HepG2 (cell line): ENCODE measurements at regions not wholly inside any gene's neighbourhood (a gene's known extent, or its start where the extent isn't known, plus 50 kb on each side); places are given as distances from the start of the nearest gene placed in this dataset.

Source experiments
- ATAC-seq: fragments of 200-7000 bp; cut with Tn5 transposase; 3 replicates; pipeline ENCODE4 v1.9.1; 2020; ENCODE audit warnings: mild to moderate bottlenecking, moderate library complexity
- BruUV-seq: library from RNA; stranded (reverse); fragments of 400-500 nt; replicated peaks from 2 replicates; lab custom pipeline; 2021; lab: Mats Ljungman, UMichigan
- CTCF ChIA-PET: fragments of 300-600 bp; formaldehyde crosslinking; extraction: SDS; loops from one replicate; lab custom pipeline; 2021; ENCODE audit warnings: low total read pairs, inconsistent platforms, low intra/inter-chr PET ratio; lab: Yijun Ruan, JAX
- POLR2A ChIA-PET: fragments of 350-600 bp; sonication (Branson Sonifier 250); formaldehyde crosslinking; loops from one replicate; lab custom pipeline; 2020; ENCODE audit warnings: antibody characterized with exemption, inconsistent platforms; lab: Yijun Ruan, JAX
- DNase-seq: peaks from one replicate; pipeline ENCODE4 v3.0.0-alpha.2; 2015; ENCODE audit warnings: low spot score
- FAIRE-seq: peaks from 3 replicates; lab custom pipeline; 2011; peaks lifted over from hg19 to GRCh38; lab: Jason Lieb, UNC
- H2AFZ ChIP-seq: one replicate; pipeline ENCODE4 v1.6.1; 2011; ENCODE audit warnings: low read length, inconsistent platforms
- H3K27ac ChIP-seq: fragments of 300-600 bp; 3 replicates; pipeline ENCODE4 v1.8.0; 2011; ENCODE audit warnings: mixed run types, mild to moderate bottlenecking, mixed read lengths, low read length, inconsistent platforms; ENCODE audit not compliant: insufficient read depth; ENCODE audit errors: extremely low read length
- H3K27me3 ChIP-seq, 2 experiments: fragments of 200-600 bp in 1 of 2; 2 replicates in 1 of 2; 3 replicates in 1 of 2; pipeline versions ENCODE4 v1.6.0 to v1.8.0; 2011; ENCODE audit warnings: low read length in 2 of 2, mild to moderate bottlenecking in 2 of 2, moderate library complexity in 2 of 2, inconsistent platforms in 1 of 2; ENCODE audit not compliant: insufficient read depth in 2 of 2, control insufficient read depth in 1 of 2
- H3K36me3 ChIP-seq, 2 experiments: fragments of 200-600 bp in 1 of 2; replicated peaks in 1 of 2; 2 replicates in 1 of 2; 3 replicates in 1 of 2; pipeline versions ENCODE4 v1.5.1 to v1.8.0; 2011; ENCODE audit warnings: low read length in 2 of 2, inconsistent platforms in 1 of 2; ENCODE audit not compliant: insufficient read depth in 2 of 2, control insufficient read depth in 1 of 2
- H3K4me1 ChIP-seq: 2 replicates; pipeline ENCODE4 v1.5.1; 2012; ENCODE audit warnings: low read length, inconsistent platforms; ENCODE audit not compliant: insufficient read depth
- H3K4me2 ChIP-seq: 2 replicates; pipeline ENCODE4 v1.6.0; 2011; ENCODE audit warnings: low read depth, low read length, inconsistent platforms
- H3K4me3 ChIP-seq, 3 experiments: fragments of 200-600 bp in 1 of 3; sonication (generic), shearing (Covaris generic) in 1 of 3; replicated peaks in 1 of 3; 2 replicates each; pipeline ENCODE4 v1.5.1; 2011 to 2016; ENCODE audit warnings: low read length in 3 of 3, inconsistent platforms in 2 of 3, low read depth in 2 of 3, mild to moderate bottlenecking in 2 of 3, control low read depth in 1 of 3, mixed read lengths in 1 of 3; ENCODE audit not compliant: insufficient read depth in 1 of 3
- H3K79me2 ChIP-seq: one replicate; pipeline ENCODE4 v1.6.1; 2011; ENCODE audit warnings: low read length, inconsistent platforms; ENCODE audit not compliant: insufficient read depth
- H3K9ac ChIP-seq: 2 replicates; pipeline ENCODE4 v1.6.0; 2011; ENCODE audit warnings: mild to moderate bottlenecking, low read depth, low read length, inconsistent platforms; ENCODE audit not compliant: insufficient read depth
- H3K9me3 ChIP-seq: 2 replicates; pipeline ENCODE4 v1.5.1; 2012; ENCODE audit warnings: mild to moderate bottlenecking, low read length
- H4K20me1 ChIP-seq: 2 replicates; pipeline ENCODE4 v1.6.0; 2011; ENCODE audit warnings: inconsistent platforms, mild to moderate bottlenecking, low read length, moderate library complexity; ENCODE audit not compliant: insufficient read depth
- GATAD1 ChIP-seq: IDR thresholded peaks from 2 replicates; pipeline ENCODE4 v1.6.1; 2016; ENCODE audit warnings: missing genetic modification reagents, missing compliant biosample characterization
- MEIS1 ChIP-seq: sonication (generic); formaldehyde crosslinking; IDR thresholded peaks from 2 replicates; pipeline ENCODE4 v1.9.0; 2021; ENCODE audit warnings: mild to moderate bottlenecking, missing genetic modification reagents, moderate library complexity, borderline replicate concordance
- SP5 ChIP-seq: IDR thresholded peaks from 2 replicates; pipeline ENCODE4 v1.6.1; 2016; ENCODE audit warnings: low read depth, borderline replicate concordance
- TBX3 ChIP-seq: fragments of 450-650 bp; IDR thresholded peaks from 2 replicates; pipeline ENCODE4 v1.6.1; 2017; ENCODE audit warnings: antibody characterized with exemption, mild to moderate bottlenecking, inconsistent platforms, borderline replicate concordance
- ZNF484 ChIP-seq: sonication (generic); formaldehyde crosslinking; IDR thresholded peaks from 2 replicates; pipeline ENCODE4 v1.5.1; 2020; ENCODE audit warnings: mild to moderate bottlenecking, low read depth, missing genetic modification reagents, borderline replicate concordance
- ZNF713 ChIP-seq: sonication (generic); formaldehyde crosslinking; IDR thresholded peaks from 2 replicates; pipeline ENCODE4 v1.4.0; 2020; ENCODE audit warnings: mild to moderate bottlenecking, missing genetic modification reagents
- ZNF737 ChIP-seq: sonication (generic); formaldehyde crosslinking; IDR thresholded peaks from 2 replicates; pipeline ENCODE4 v1.5.0; 2020; ENCODE audit warnings: missing genetic modification reagents, mild to moderate bottlenecking, borderline replicate concordance
- ZNF790 ChIP-seq: sonication (generic); formaldehyde crosslinking; IDR thresholded peaks from 2 replicates; pipeline ENCODE4 v1.8.0; 2022; ENCODE audit warnings: missing genetic modification reagents, mild to moderate bottlenecking, borderline replicate concordance
- ZNF879 ChIP-seq: sonication (generic); formaldehyde crosslinking; IDR thresholded peaks from 2 replicates; pipeline ENCODE4 v1.8.1; 2023; ENCODE audit warnings: missing genetic modification reagents
- WGBS: methylation state at CpG from one replicate; pipeline ENCODE4 v1.1.6; 2017; ENCODE audit warnings: low lambda C conversion rate; 5-methylcytosine and 5-hydroxymethylcytosine counted together
- in situ Hi-C: cut with HindIII; loops from 2 replicates; pipeline ENCODE4 v1.10.0; 2017; ENCODE audit warnings: low pct_unique_long_range_greater_than_20kb; ENCODE audit not compliant: extremely low pct_ligation_motif_present
- intact Hi-C: fragments of 100-400 bp; cut with micrococcal nuclease; formaldehyde crosslinking; loops from one replicate; pipeline ENCODE4 v1.10.0; 2022; ENCODE audit not compliant: unreplicated experiment
- TF ChIP-seq, protein P1 (sequence below): sonication (generic); formaldehyde crosslinking; IDR thresholded peaks from 2 replicates; pipeline ENCODE4 v1.5.0; 2020; ENCODE audit warnings: mild to moderate bottlenecking, missing genetic modification reagents

GRCh38 chr2:144990661-144991060 lies 470.7 kb upstream of the ZEB2 start (continued):
- TF ChIP-seq ZNF713 (CRISPR knock-in tag), result no peak
- TF ChIP-seq, protein P1, sequence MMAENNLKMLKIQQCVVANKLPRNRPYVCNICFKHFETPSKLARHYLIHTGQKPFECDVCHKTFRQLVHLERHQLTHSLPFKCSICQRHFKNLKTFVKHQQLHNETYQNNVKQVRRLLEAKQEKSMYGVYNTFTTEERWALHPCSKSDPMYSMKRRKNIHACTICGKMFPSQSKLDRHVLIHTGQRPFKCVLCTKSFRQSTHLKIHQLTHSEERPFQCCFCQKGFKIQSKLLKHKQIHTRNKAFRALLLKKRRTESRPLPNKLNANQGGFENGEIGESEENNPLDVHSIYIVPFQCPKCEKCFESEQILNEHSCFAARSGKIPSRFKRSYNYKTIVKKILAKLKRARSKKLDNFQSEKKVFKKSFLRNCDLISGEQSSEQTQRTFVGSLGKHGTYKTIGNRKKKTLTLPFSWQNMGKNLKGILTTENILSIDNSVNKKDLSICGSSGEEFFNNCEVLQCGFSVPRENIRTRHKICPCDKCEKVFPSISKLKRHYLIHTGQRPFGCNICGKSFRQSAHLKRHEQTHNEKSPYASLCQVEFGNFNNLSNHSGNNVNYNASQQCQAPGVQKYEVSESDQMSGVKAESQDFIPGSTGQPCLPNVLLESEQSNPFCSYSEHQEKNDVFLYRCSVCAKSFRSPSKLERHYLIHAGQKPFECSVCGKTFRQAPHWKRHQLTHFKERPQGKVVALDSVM, result no peak

DNA sequence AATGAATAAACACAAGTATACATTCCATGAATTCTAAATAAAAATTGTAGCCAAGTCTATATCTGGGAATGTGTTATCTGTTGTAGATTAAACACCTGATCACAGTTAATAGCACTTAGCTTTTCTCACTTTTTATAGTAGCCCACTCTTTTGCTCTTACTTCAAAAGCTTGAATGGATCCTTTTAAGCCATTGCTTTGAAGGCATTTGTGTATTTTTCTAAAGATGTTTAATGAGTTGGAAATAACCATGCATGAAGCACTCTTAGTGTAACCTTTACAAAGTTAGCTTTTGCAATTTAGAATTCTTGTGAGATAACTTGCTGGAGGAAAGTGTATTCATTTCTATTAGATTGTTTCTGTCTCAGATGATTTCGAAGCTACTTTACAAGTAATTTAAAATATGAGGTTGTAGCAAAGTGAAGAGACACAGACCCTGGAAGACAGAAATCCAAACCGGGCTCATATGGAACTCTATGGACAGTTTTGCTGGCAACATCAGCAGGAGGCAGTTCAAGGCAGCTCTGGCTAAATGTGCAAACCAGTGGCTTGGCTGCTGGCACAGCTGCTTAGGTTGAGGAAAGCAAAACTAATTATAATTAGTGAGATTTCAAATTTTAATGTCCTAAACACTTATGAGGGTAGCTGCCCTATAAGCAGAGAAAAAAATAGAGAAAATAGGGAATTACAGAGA lies 469.8 kb upstream of the ZEB2 start:
- H3K36me3 ChIP-seq, result no peaks in the 10 kb centered on the region
- POLR2A ChIA-PET, result no interaction called here
- intact Hi-C loops, result no loop called here
- no peak overlapping the region for H3K4me3 ChIP-seq
- no TSS peak for BruUV-seq
- H3K9ac ChIP-seq, result no peak overlapping the region
- H4K20me1 ChIP-seq, result no peaks in the 10 kb centered on the region
- H3K4me2 ChIP-seq, result no peak overlapping the region
- TF ChIP-seq ZNF737 (CRISPR knock-in tag) (no peak), MEIS1 (CRISPR knock-in tag) (no peak), ZNF484 (CRISPR knock-in tag) (no peak), GATAD1 (CRISPR knock-in tag) (no peak), ZNF879 (CRISPR knock-in tag) (no peak), TBX3 (no peak), SP5 (CRISPR knock-in tag) (no peak), ZNF790 (CRISPR knock-in tag) (no peak)
- FAIRE-seq (no peak), ATAC-seq (no peak), DNase-seq (no peak)
- H3K9me3 ChIP-seq, result no peaks in the 10 kb centered on the region
- CTCF ChIA-PET, result no interaction called here
- in situ Hi-C loops, result no loop called here
- H2AFZ ChIP-seq, result no peak overlapping the region
- no peak overlapping the region for H3K27ac ChIP-seq
- H3K27me3 ChIP-seq, result no peaks in the 10 kb centered on the region
- H3K4me1 ChIP-seq, result no peaks in the 10 kb centered on the region
- 0% methylated on average over 2 of the region's 2 CpGs for WGBS
- no peaks in the 10 kb centered on the region for H3K79me2 ChIP-seq
